ENCODE measurements at regions not wholly inside any gene's neighbourhood (a gene's known extent, or its start where the extent isn't known, plus 50 kb on each side); places are given as distances from the start of the nearest gene placed in this dataset.

DNA sequence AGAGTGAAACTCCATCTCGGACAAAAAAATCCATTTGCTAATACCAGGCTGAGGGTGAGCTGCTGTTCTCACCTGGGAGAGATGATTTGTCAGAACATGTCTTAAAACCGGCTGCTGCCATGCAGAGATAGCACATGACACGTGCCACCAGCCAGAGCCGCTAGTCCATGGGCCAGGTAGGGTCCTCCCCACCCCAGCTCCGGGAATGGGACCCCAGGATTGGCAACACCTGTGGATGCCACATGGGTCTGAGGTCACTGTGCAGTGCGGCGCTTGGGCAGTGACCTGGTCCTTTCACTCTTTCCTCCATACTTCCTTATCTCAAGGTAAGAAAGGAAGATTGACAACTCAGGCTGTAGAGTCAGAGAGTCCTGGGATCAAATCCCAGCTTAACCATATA, 393.3 kb upstream of the TNRC6C start:
- TF ChIP-seq, protein P1, sequence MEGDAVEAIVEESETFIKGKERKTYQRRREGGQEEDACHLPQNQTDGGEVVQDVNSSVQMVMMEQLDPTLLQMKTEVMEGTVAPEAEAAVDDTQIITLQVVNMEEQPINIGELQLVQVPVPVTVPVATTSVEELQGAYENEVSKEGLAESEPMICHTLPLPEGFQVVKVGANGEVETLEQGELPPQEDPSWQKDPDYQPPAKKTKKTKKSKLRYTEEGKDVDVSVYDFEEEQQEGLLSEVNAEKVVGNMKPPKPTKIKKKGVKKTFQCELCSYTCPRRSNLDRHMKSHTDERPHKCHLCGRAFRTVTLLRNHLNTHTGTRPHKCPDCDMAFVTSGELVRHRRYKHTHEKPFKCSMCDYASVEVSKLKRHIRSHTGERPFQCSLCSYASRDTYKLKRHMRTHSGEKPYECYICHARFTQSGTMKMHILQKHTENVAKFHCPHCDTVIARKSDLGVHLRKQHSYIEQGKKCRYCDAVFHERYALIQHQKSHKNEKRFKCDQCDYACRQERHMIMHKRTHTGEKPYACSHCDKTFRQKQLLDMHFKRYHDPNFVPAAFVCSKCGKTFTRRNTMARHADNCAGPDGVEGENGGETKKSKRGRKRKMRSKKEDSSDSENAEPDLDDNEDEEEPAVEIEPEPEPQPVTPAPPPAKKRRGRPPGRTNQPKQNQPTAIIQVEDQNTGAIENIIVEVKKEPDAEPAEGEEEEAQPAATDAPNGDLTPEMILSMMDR (conservative IDR thresholded peaks at IDR 0.05 in 1 of 2, IDR thresholded peaks at IDR 0.05 in 1 of 2; ENCODE audit: low read depth in 1 of 2, low read length in 2 of 2): no peak
- TF ChIP-seq EZH2 (IDR thresholded peaks at IDR 0.05; ENCODE audit: low read length, missing control alignments): no peak
